ENCODE measurements at regions not wholly inside any gene's neighbourhood (a gene's known extent, or its start where the extent isn't known, plus 50 kb on each side); places are given as distances from the start of the nearest gene placed in this dataset.
"Not testable (repeated sequence)": the region's sequence is repeated elsewhere in the genome, so short reads cannot be mapped to it uniquely, and the experiment has no call there.

- 80% methylated on average over 8 of the region's 8 CpGs for WGBS
- ATAC-seq; H3K4me3 ChIP-seq (ENCODE audit: low read length); intact Hi-C loops (cut with DNase I); DNase-seq; H3K4me1 ChIP-seq (ENCODE audit: control insufficient read depth, insufficient read depth, low read length); H3K27me3 ChIP-seq (ENCODE audit: control insufficient read depth, insufficient read depth); H3K9me3 ChIP-seq (ENCODE audit: control insufficient read depth, low read length); H3K27ac ChIP-seq (ENCODE audit: low read length): not testable (repeated sequence)
Measured at GRCh38 chr14:92250366-92250765, 72.6 kb upstream of the SLC24A4 start.

- Histone ChIP-seq H3K4me3 (ENCODE audit: low read length) (no peak overlapping the region), H3K4me1 (ENCODE audit: control insufficient read depth, insufficient read depth, low read length) (no peaks in the 10 kb centered on the region), H3K27me3 (ENCODE audit: control insufficient read depth, insufficient read depth) (no peaks in the 10 kb centered on the region), H3K9me3 (ENCODE audit: control insufficient read depth, low read length) (no peaks in the 10 kb centered on the region), H3K27ac (ENCODE audit: low read length) (no peak overlapping the region)
- 72% methylated on average over 16 of the region's 16 CpGs for WGBS
- ATAC-seq, result no peak
- DNase-seq, result no peak
- intact Hi-C loops (cut with DNase I), result no loop called here
Measured at GRCh38 chr14:92252323-92252722, 70.6 kb upstream of the SLC24A4 start.

DNA sequence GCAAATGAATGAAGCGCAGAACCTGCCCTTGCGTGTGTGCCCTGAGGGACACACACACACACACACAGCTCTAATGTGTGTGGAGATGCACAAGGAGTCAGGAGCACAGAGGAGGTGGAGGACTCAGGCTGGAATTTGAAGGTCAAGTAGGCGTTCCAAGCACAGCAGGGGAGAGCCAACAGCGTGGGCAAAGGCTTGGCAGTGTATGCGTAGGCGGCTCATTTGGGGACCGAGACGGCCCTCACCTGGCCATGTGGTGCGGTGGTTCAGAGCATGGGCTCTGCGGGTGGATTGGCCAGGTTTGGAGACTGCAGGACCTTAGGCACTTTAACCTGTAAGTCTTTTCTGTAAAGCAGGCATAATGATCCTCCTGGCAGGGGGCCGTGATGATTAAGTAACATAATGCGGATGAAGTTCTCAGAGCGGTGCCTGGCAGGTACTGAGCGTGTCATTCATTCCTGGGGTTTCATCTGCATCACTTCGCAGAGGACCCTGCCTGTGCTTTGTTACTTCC is 69.5 kb upstream of the SLC24A4 start:
- H3K27me3 ChIP-seq (ENCODE audit: control insufficient read depth, insufficient read depth), result no peaks in the 10 kb centered on the region
- ATAC-seq (no peak), DNase-seq (no peak)
- 58% methylated on average over 15 of the region's 15 CpGs for WGBS
- intact Hi-C loops (cut with DNase I), result no loop called here
- no peak overlapping the region for H3K27ac ChIP-seq (ENCODE audit: low read length)
- H3K4me1 ChIP-seq (ENCODE audit: control insufficient read depth, insufficient read depth, low read length), result no peaks in the 10 kb centered on the region
- no peak overlapping the region for H3K4me3 ChIP-seq (ENCODE audit: low read length)
- no peaks in the 10 kb centered on the region for H3K9me3 ChIP-seq (ENCODE audit: control insufficient read depth, low read length)

DNA sequence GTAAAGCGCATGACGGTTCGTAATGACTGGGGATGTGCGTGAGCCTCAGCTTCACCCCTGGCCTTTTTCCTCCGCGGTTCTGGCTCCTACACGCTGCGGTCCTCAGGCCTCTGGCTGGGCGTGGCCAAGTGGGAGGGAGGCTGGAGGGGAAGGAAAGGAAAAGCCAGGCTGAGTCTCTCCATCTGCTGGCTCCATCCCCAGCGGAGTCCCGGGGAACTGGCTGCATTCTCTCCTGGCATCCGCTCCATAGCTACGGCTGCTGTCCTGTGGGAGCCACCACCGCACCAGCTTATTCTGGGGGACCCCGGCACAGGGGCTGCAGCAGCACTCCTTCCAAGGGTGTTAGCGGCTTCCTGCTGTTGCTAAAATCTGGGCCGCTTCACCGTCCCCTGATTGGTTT is 68.2 kb upstream of the SLC24A4 start:
- ATAC-seq (peak; percentile 91 to 93), DNase-seq (peak; percentile 82 to 90 (median 86))
- 10% methylated on average over 18 of the region's 18 CpGs for WGBS
- Histone ChIP-seq H3K4me1 (ENCODE audit: control insufficient read depth, insufficient read depth, low read length) (no peaks in the 10 kb centered on the region), H3K27me3 (ENCODE audit: control insufficient read depth, insufficient read depth) (no peaks in the 10 kb centered on the region), H3K4me3 (ENCODE audit: low read length) (peak overlapping the region; percentile 34), H3K27ac (ENCODE audit: low read length) (no peak overlapping the region), H3K9me3 (ENCODE audit: control insufficient read depth, low read length) (no peaks in the 10 kb centered on the region)
- intact Hi-C loops (cut with DNase I), result no loop called here

DNA sequence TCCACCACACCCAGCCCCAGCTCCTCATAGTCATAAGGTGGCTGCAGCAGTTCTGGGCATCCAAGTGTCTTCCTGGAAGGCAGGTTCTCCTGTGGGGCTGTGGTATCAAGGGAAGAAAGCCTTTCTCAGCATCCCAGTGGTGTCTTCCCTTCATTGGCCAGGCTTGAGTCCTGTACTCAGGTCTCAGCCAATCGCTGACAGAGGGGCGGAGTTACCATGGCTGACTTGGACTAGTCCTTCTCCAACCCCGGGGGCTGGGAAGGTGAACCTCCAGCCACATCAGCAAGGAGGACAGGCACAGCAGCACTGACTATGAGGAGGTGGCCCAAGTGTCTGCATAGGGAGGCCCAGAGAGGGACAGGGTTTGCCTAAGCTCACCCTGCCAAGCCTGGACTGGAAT is 64.0 kb upstream of the SLC24A4 start:
- 66% methylated on average over 3 of the region's 3 CpGs for WGBS
- no peaks in the 10 kb centered on the region for H3K9me3 ChIP-seq (ENCODE audit: control insufficient read depth, low read length)
- no peaks in the 10 kb centered on the region for H3K4me1 ChIP-seq (ENCODE audit: control insufficient read depth, insufficient read depth, low read length)
- H3K27ac ChIP-seq (ENCODE audit: low read length), result no peak overlapping the region
- no peaks in the 10 kb centered on the region for H3K27me3 ChIP-seq (ENCODE audit: control insufficient read depth, insufficient read depth)
- ATAC-seq (no peak), DNase-seq (no peak)
- H3K4me3 ChIP-seq (ENCODE audit: low read length), result no peak overlapping the region
- intact Hi-C loops (cut with DNase I), result no loop called here

DNA sequence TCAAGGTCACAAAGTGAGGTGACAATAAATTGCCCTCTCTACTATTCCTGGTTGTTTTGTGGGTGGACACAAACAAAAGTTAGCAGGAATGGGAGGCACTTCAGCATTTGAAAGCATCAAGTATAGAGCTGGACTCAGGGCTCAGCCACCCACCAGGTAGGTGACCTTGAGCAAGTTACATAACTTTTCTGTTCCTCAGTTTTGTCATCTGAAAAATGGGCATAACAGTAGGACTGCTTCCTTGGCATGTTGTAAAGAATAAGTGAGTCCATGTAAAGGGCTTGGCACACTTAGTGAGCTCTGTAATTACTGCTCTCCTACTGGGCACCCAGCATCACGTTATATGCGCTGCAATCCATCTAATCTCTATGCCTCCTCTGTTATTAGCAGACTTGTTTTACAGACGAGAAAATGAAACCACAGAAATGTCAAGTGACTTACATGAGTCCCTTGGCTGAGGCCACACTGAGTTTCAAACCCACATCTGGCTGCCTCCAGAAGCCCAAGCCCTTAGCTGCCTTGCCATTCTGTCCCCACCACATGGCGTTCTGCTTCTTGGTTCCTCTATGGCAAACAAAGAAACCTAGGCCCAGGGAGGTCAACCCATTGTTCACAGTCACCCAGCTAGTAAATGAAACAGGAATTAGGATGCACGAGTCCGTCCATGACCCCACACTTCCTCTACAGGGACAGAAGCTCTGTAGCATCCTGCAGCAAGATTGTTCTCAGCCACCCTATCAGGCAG is 63.2 kb upstream of the SLC24A4 start:
- H3K27me3 ChIP-seq (ENCODE audit: control insufficient read depth, insufficient read depth), result no peaks in the 10 kb centered on the region
- intact Hi-C loops (cut with DNase I), result no loop called here
- ATAC-seq, result no peak
- H3K4me1 ChIP-seq (ENCODE audit: control insufficient read depth, insufficient read depth, low read length), result no peaks in the 10 kb centered on the region
- no peaks in the 10 kb centered on the region for H3K9me3 ChIP-seq (ENCODE audit: control insufficient read depth, low read length)
- no peak for DNase-seq
- H3K27ac ChIP-seq (ENCODE audit: low read length), result no peak overlapping the region
- H3K4me3 ChIP-seq (ENCODE audit: low read length), result no peak overlapping the region
- WGBS, result 69% methylated on average over 6 of the region's 6 CpGs

- intact Hi-C loops (cut with DNase I), result no loop called here
- no peaks in the 10 kb centered on the region for H3K9me3 ChIP-seq (ENCODE audit: control insufficient read depth, low read length)
- ATAC-seq (no peak), DNase-seq (no peak)
- no peak overlapping the region for H3K27ac ChIP-seq (ENCODE audit: low read length)
- no peak overlapping the region for H3K4me3 ChIP-seq (ENCODE audit: low read length)
- no peaks in the 10 kb centered on the region for H3K4me1 ChIP-seq (ENCODE audit: control insufficient read depth, insufficient read depth, low read length)
- H3K27me3 ChIP-seq (ENCODE audit: control insufficient read depth, insufficient read depth), result no peaks in the 10 kb centered on the region
- 48% methylated on average over 8 of the region's 8 CpGs for WGBS
Measured at GRCh38 chr14:92263681-92264080, 59.3 kb upstream of the SLC24A4 start.

- ATAC-seq, result no peak
- DNase-seq, result no peak
- no peak overlapping the region for H3K4me3 ChIP-seq (ENCODE audit: low read length)
- WGBS, result 47% methylated on average over 7 of the region's 7 CpGs
- no peaks in the 10 kb centered on the region for H3K9me3 ChIP-seq (ENCODE audit: control insufficient read depth, low read length)
- H3K4me1 ChIP-seq (ENCODE audit: control insufficient read depth, insufficient read depth, low read length), result no peaks in the 10 kb centered on the region
- intact Hi-C loops (cut with DNase I), result no loop called here
- H3K27me3 ChIP-seq (ENCODE audit: control insufficient read depth, insufficient read depth), result no peaks in the 10 kb centered on the region
- H3K27ac ChIP-seq (ENCODE audit: low read length), result no peak overlapping the region
Measured at GRCh38 chr14:92264195-92264594, 58.8 kb upstream of the SLC24A4 start.

DNA sequence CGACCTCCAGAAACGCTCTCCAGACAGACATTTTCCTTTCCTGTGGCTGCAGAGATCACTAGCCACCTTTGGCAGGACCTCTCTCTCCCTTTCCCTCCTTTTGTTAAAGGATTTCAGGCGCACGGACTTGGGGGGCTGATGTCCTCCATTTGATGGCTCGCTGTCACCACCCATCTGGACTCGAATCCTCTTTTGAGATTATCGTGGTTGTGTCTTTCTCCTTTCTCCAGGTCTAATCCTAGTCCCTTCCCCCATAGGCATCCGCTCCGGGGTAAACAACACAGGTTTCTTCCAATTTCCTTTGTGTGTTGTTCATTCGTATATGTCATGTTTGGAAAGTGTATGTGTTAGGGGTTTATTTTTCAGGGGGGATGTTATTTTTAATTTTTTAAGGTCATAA is 56.7 kb upstream of the SLC24A4 start:
- Histone ChIP-seq H3K4me1 (ENCODE audit: control insufficient read depth, insufficient read depth, low read length) (no peaks in the 10 kb centered on the region), H3K4me3 (ENCODE audit: low read length) (no peak overlapping the region), H3K27ac (ENCODE audit: low read length) (no peak overlapping the region), H3K9me3 (ENCODE audit: control insufficient read depth, low read length) (no peaks in the 10 kb centered on the region), H3K27me3 (ENCODE audit: control insufficient read depth, insufficient read depth) (no peaks in the 10 kb centered on the region)
- WGBS, result 75% methylated on average over 10 of the region's 10 CpGs
- intact Hi-C loops (cut with DNase I), result no loop called here
- DNase-seq (no peak), ATAC-seq (no peak)

Measured in right cardiac atrium (tissue), 5 donors.